ENCODE measurements at regions not wholly inside any gene's neighbourhood (a gene's known extent, or its start where the extent isn't known, plus 50 kb on each side); places are given as distances from the start of the nearest gene placed in this dataset.
"Not testable (repeated sequence)": the region's sequence is repeated elsewhere in the genome, so short reads cannot be mapped to it uniquely, and the experiment has no call there.

GRCh38 chr6:88449770-88450169, 283.6 kb upstream of the CNR1 start:
- DNase-seq = no peak

- DNase-seq = no peak
These were observed 279.2 kb upstream of the CNR1 start for GRCh38 chr6:88445188-88445965.

GRCh38 chr6:88443554-88443953, 277.4 kb upstream of the CNR1 start:
- DNase-seq = no peak

GRCh38 chr6:88442737-88443136, 276.6 kb upstream of the CNR1 start:
- no peak for DNase-seq

- DNase-seq = no peak
These were observed 275.2 kb upstream of the CNR1 start for GRCh38 chr6:88441346-88441745.

- no peak for DNase-seq
These were observed 261.9 kb upstream of the CNR1 start for GRCh38 chr6:88428068-88428467.

- no peak for DNase-seq
These were observed 259.9 kb upstream of the CNR1 start for GRCh38 chr6:88426005-88426404.

GRCh38 chr6:88422831-88423230, 256.7 kb upstream of the CNR1 start:
- DNase-seq = no peak

GRCh38 chr6:88420967-88421488, 254.9 kb upstream of the CNR1 start:
- not testable (repeated sequence) for DNase-seq

GRCh38 chr6:88418921-88419810, 253.0 kb upstream of the CNR1 start:
- not testable (repeated sequence) for DNase-seq

- DNase-seq = not testable (repeated sequence)
These were observed 251.2 kb upstream of the CNR1 start for GRCh38 chr6:88417361-88417760.

- DNase-seq = no peak
These were observed 247.3 kb upstream of the CNR1 start for GRCh38 chr6:88413459-88413858.

- DNase-seq = not testable (repeated sequence)
These were observed 242.2 kb upstream of the CNR1 start for GRCh38 chr6:88408355-88408754.

- not testable (repeated sequence) for DNase-seq
These were observed 240.5 kb upstream of the CNR1 start for GRCh38 chr6:88406674-88407073.

GRCh38 chr6:88403486-88403885, 237.3 kb upstream of the CNR1 start:
- DNase-seq = no peak

- no peak for DNase-seq
These were observed 236.8 kb upstream of the CNR1 start for GRCh38 chr6:88402909-88403308.

- DNase-seq = not testable (repeated sequence)
These were observed 224.9 kb upstream of the CNR1 start for GRCh38 chr6:88390998-88391397.

GRCh38 chr6:88388589-88388988, 222.4 kb upstream of the CNR1 start:
- DNase-seq = no peak

- DNase-seq = no peak
These were observed 220.0 kb upstream of the CNR1 start for GRCh38 chr6:88386167-88386566.

- no peak for DNase-seq
These were observed 217.0 kb upstream of the CNR1 start for GRCh38 chr6:88383183-88383582.

- DNase-seq = no peak
These were observed 215.1 kb upstream of the CNR1 start for GRCh38 chr6:88381289-88381642.

GRCh38 chr6:88380618-88381288, 214.6 kb upstream of the CNR1 start:
- DNase-seq = no peak

GRCh38 chr6:88380083-88380482, 213.9 kb upstream of the CNR1 start:
- DNase-seq = no peak

Data from activated CD4-positive, alpha-beta T cell treated with anti-CD3 and anti-CD28 coated beads, Interleukin-2, Interleukin-6, amounts not matched to agents 100 ng/mL and 50 ng/mL, durations not matched to agents 16 hours and 8 hours (primary cell).